Gastroesophageal sphincter (tissue), 4 donors: ENCODE measurements at regions not wholly inside any gene's neighbourhood (a gene's known extent, or its start where the extent isn't known, plus 50 kb on each side); places are given as distances from the start of the nearest gene placed in this dataset.
A peak's percentile ranks its signal among the peaks of the same experiment; 100 is the strongest.

Experiments
- ATAC-seq: fragments of 150-250 bp; one replicate; pipeline ENCODE4 v1.9.1; 2016; ENCODE audit warnings: mild to moderate bottlenecking, moderate library complexity
- H3K27ac ChIP-seq, 4 donors: fragments of 200-600 bp; sonication (generic) in 3 of 4; 1 replicate in 3 of 4; 2 replicates in 1 of 4; pipeline ENCODE4 v1.5.1; 2016 to 2019
- H3K27me3 ChIP-seq: fragments of 200-600 bp; sonication (generic); one replicate; pipeline ENCODE4 v1.5.1; 2019
- H3K36me3 ChIP-seq, 2 donors: fragments of 200-600 bp; sonication (generic); one replicate each; pipeline ENCODE4 v1.5.1; 2019; ENCODE audit warnings: control low read depth in 1 of 2
- H3K4me1 ChIP-seq, 3 donors: fragments of 200-600 bp; sonication (generic); 1 replicate in 2 of 3; 2 replicates in 1 of 3; pipeline ENCODE4 v1.5.1; 2016 to 2019; ENCODE audit warnings: control low read depth in 2 of 3
- H3K4me3 ChIP-seq, 2 donors: fragments of 200-600 bp; sonication (generic); one replicate each; pipeline ENCODE4 v1.5.1; 2019; ENCODE audit warnings: mild to moderate bottlenecking in 1 of 2, moderate library complexity in 1 of 2
- H3K9me3 ChIP-seq, 3 donors: fragments of 200-600 bp; sonication (generic); one replicate each; pipeline ENCODE4 v1.5.1; 2017 to 2019; ENCODE audit warnings: control low read depth in 2 of 3
- CTCF ChIP-seq, 4 experiments: fragments of 200-600 bp in 2 of 4; fragments of 450-650 bp in 2 of 4; sonication (generic) in 1 of 4; IDR thresholded peaks; one replicate each; pipeline ENCODE4 v1.5.1; 2017 to 2019; ENCODE audit warnings: antibody characterized with exemption in 4 of 4, mild to moderate bottlenecking in 2 of 4, moderate library complexity in 2 of 4
- EP300 ChIP-seq: sonication (generic); formaldehyde crosslinking; IDR thresholded peaks from one replicate; pipeline ENCODE4 v1.6.1; 2017; ENCODE audit warnings: antibody characterized with exemption, mild to moderate bottlenecking
- POLR2A ChIP-seq, 2 donors: fragments of 450-650 bp; IDR thresholded peaks; one replicate each; pipeline ENCODE4 v1.6.1; 2017; ENCODE audit warnings: antibody characterized with exemption in 2 of 2, mild to moderate bottlenecking in 2 of 2, moderate library complexity in 1 of 2
- POLR2AphosphoS5 ChIP-seq: sonication (generic); formaldehyde crosslinking; IDR thresholded peaks from one replicate; pipeline ENCODE4 v1.6.1; 2017; ENCODE audit warnings: antibody characterized with exemption
- WGBS, 2 donors: methylation state at CpG; one replicate each; pipeline ENCODE4 v1.1.5; 2018; ENCODE audit warnings: low coverage in 1 of 2; 5-methylcytosine and 5-hydroxymethylcytosine counted together

GRCh38 chr16:85199880-85200279 lies 87.6 kb upstream of the CIBAR2 start:
- no peak overlapping the region for H3K27ac ChIP-seq
- TF ChIP-seq EP300 (no peak), POLR2AphosphoS5 (no peak), CTCF (IDR thresholded peaks at IDR 0.05) (no peak), POLR2A (IDR thresholded peaks at IDR 0.05) (no peak)
- no peaks in the 10 kb centered on the region for H3K36me3 ChIP-seq
- no peaks in the 10 kb centered on the region for H3K9me3 ChIP-seq
- 88 to 96% methylated on average over 6 to 8 of the region's 9 CpGs for WGBS, 2 donors
- H3K27me3 ChIP-seq = no peaks in the 10 kb centered on the region
- ATAC-seq = no peak
- no peak overlapping the region for H3K4me3 ChIP-seq
- H3K4me1 ChIP-seq = peaks cover 11 to 97% (median 40%) of the 10 kb centered on the region in 3 donors

- 83 to 88% methylated on average over 15 to 16 of the region's 17 CpGs for WGBS, 2 donors
- Histone ChIP-seq H3K27me3 (no peaks in the 10 kb centered on the region), H3K4me3 (no peak overlapping the region), H3K27ac (no peak overlapping the region), H3K4me1 (peaks cover 11 to 97% (median 41%) of the 10 kb centered on the region in 3 donors), H3K9me3 (no peaks in the 10 kb centered on the region), H3K36me3 (no peaks in the 10 kb centered on the region)
- TF ChIP-seq POLR2AphosphoS5 (no peak), EP300 (no peak), CTCF (IDR thresholded peaks at IDR 0.05) (no peak), POLR2A (IDR thresholded peaks at IDR 0.05) (no peak)
- no peak for ATAC-seq
Observed at GRCh38 chr16:85200471-85201278, 88.4 kb upstream of the CIBAR2 start.

GRCh38 chr16:85201574-85201973 lies 89.3 kb upstream of the CIBAR2 start:
- H3K27me3 ChIP-seq = no peaks in the 10 kb centered on the region
- WGBS, 2 donors = 77 to 87% methylated on average over 7 to 8 of the region's 8 CpGs
- no peaks in the 10 kb centered on the region for H3K9me3 ChIP-seq
- H3K36me3 ChIP-seq = no peaks in the 10 kb centered on the region
- H3K4me3 ChIP-seq = no peak overlapping the region
- peak overlapping the region in 2 of 4 donors; percentile 80 to 83 for H3K27ac ChIP-seq
- ATAC-seq = no peak
- peaks cover 18 to 97% (median 42%) of the 10 kb centered on the region in 3 donors for H3K4me1 ChIP-seq
- TF ChIP-seq POLR2A (IDR thresholded peaks at IDR 0.05) (no peak), CTCF (IDR thresholded peaks at IDR 0.05) (no peak), EP300 (no peak)

- H3K27ac ChIP-seq = peak overlapping the region; percentile 41 to 83 (median 82)
- H3K4me3 ChIP-seq = no peak overlapping the region
- no peak for TF ChIP-seq POLR2AphosphoS5
- TF ChIP-seq CTCF (IDR thresholded peaks at IDR 0.05) = no peak
- no peak for TF ChIP-seq EP300
- 83% methylated on average over 1 of the region's 14 CpGs; no CpG with 5 or more reads in 1 of the 2 donors for WGBS, 2 donors
- no peaks in the 10 kb centered on the region for H3K27me3 ChIP-seq
- peaks cover 16 to 97% (median 42%) of the 10 kb centered on the region in 3 donors for H3K4me1 ChIP-seq
- H3K9me3 ChIP-seq = no peaks in the 10 kb centered on the region
- H3K36me3 ChIP-seq = no peaks in the 10 kb centered on the region
- no peak for ATAC-seq
Observed at GRCh38 chr16:85202051-85202601, 89.9 kb upstream of the CIBAR2 start.
